ENCODE measurements at regions not wholly inside any gene's neighbourhood (a gene's known extent, or its start where the extent isn't known, plus 50 kb on each side); places are given as distances from the start of the nearest gene placed in this dataset.

DNA sequence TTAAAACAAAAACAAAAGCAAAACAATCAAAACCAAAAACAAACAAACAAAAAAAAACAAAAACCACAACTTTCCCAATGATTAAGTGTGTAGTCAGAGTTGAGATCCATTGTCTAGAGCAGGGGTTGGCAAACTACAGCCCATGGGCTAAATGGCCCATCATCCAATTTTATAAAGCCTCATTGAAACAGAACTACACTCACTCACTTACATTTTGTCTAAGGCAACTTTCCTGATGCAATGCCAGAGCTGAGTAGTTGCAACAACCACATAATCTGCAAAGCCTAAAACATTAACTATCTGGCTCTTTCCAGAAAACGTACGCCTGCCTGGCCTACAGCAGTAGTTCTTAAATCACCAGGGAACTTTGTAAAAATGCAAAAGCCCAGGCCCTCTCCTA is 124.1 kb downstream of the SOX9 start:
- Mint-ChIP-seq H3K4me3 (no peak overlapping the region), H3K36me3 (ENCODE audit: low read depth) (no peaks in the 10 kb centered on the region), H3K27ac (no peak overlapping the region), H3K27me3 (ENCODE audit: insufficient read depth) (peaks cover 69% of the 10 kb centered on the region), H3K4me1 (no peaks in the 10 kb centered on the region), H3K9me3 (peaks cover 2% of the 10 kb centered on the region)
- Histone ChIP-seq H3K27me3 (ENCODE audit: control insufficient read depth, insufficient read depth, low read length, poor library complexity, severe bottlenecking) (peaks cover 9% of the 10 kb centered on the region), H3K4me1 (ENCODE audit: control insufficient read depth, insufficient read depth, low read length) (no peaks in the 10 kb centered on the region), H3K9me3 (ENCODE audit: control insufficient read depth, low read length) (no peaks in the 10 kb centered on the region), H3K27ac (ENCODE audit: low read depth, low read length) (no peak overlapping the region), H3K36me3 (ENCODE audit: control insufficient read depth, insufficient read depth, low read length) (no peaks in the 10 kb centered on the region), H3K9ac (ENCODE audit: extremely low read depth, low read length, poor library complexity, severe bottlenecking) (no peak overlapping the region), H3K4me3 (ENCODE audit: low read length) (no peak overlapping the region)
- no peak for DNase-seq
- WGBS, 2 experiments (ENCODE audit: insufficient coverage in 1 of 2, insufficient read length in 1 of 2) = 89 to 96% methylated on average over 2 of the region's 2 CpGs
- TF ChIP-seq CTCF (conservative IDR thresholded peaks at IDR 0.05) = no peak

DNA sequence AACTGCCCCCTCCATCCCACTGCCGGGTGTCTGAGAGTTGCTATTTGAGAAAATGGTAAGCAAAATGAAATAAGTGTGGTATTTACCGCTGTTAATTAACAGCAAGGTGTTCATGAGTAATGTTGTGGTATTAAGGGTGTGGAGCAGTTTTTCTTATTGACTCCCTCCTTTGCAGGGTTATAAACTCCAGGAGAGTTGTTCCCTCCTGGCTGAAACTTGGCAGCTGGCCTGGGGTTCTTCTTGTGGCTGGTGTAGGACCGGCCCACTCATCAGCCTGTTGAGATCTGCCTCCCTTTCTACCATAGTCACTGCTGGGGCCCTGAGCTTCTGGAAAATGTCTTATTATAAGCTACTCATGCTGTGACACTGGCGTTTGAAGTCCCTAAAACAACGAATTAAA is 128.6 kb downstream of the SOX9 start:
- WGBS, 2 experiments (ENCODE audit: insufficient coverage in 1 of 2, insufficient read length in 1 of 2) = 83 to 87% methylated on average over 2 to 5 of the region's 5 CpGs
- peaks cover 13% of the 10 kb centered on the region for H3K4me1 Mint-ChIP-seq

GRCh38 chr17:72250206-72250605 is 129.4 kb downstream of the SOX9 start:
- peaks cover 19% of the 10 kb centered on the region for H3K27me3 ChIP-seq (ENCODE audit: control insufficient read depth, insufficient read depth, low read length, poor library complexity, severe bottlenecking)
- Mint-ChIP-seq H3K36me3 (ENCODE audit: low read depth) (no peaks in the 10 kb centered on the region), H3K4me3 (no peak overlapping the region), H3K27ac (no peak overlapping the region), H3K4me1 (peaks cover 13% of the 10 kb centered on the region), H3K9me3 (peaks cover 8% of the 10 kb centered on the region), H3K27me3 (ENCODE audit: insufficient read depth) (peaks cover 78% of the 10 kb centered on the region)
- no peak for TF ChIP-seq CTCF (conservative IDR thresholded peaks at IDR 0.05)
- H3K9me3 ChIP-seq (ENCODE audit: control insufficient read depth, low read length) = no peaks in the 10 kb centered on the region
- H3K4me1 ChIP-seq (ENCODE audit: control insufficient read depth, insufficient read depth, low read length) = no peaks in the 10 kb centered on the region
- 63 to 100% methylated on average over 1 of the region's 1 CpG for WGBS, 2 experiments (ENCODE audit: insufficient coverage in 1 of 2, insufficient read length in 1 of 2)
- no peak overlapping the region for H3K27ac ChIP-seq (ENCODE audit: low read depth, low read length)
- no peak overlapping the region for H3K9ac ChIP-seq (ENCODE audit: extremely low read depth, low read length, poor library complexity, severe bottlenecking)
- no peaks in the 10 kb centered on the region for H3K36me3 ChIP-seq (ENCODE audit: control insufficient read depth, insufficient read depth, low read length)
- H3K4me3 ChIP-seq (ENCODE audit: low read length) = no peak overlapping the region
- no peak for DNase-seq

More for the DNA sequence above, 128.6 kb downstream of the SOX9 start:
- no peak for DNase-seq
- Mint-ChIP-seq H3K27me3 (ENCODE audit: insufficient read depth) (peaks cover 72% of the 10 kb centered on the region), H3K4me3 (no peak overlapping the region), H3K27ac (no peak overlapping the region), H3K36me3 (ENCODE audit: low read depth) (no peaks in the 10 kb centered on the region), H3K9me3 (peaks cover 7% of the 10 kb centered on the region)
- no peaks in the 10 kb centered on the region for H3K4me1 ChIP-seq (ENCODE audit: control insufficient read depth, insufficient read depth, low read length)
- H3K36me3 ChIP-seq (ENCODE audit: control insufficient read depth, insufficient read depth, low read length) = no peaks in the 10 kb centered on the region
- H3K27me3 ChIP-seq (ENCODE audit: control insufficient read depth, insufficient read depth, low read length, poor library complexity, severe bottlenecking) = peaks cover 19% of the 10 kb centered on the region
- H3K4me3 ChIP-seq (ENCODE audit: low read length) = no peak overlapping the region
- H3K9me3 ChIP-seq (ENCODE audit: control insufficient read depth, low read length) = no peaks in the 10 kb centered on the region
- TF ChIP-seq CTCF (conservative IDR thresholded peaks at IDR 0.05) = no peak
- no peak overlapping the region for H3K27ac ChIP-seq (ENCODE audit: low read depth, low read length)
- no peak overlapping the region for H3K9ac ChIP-seq (ENCODE audit: extremely low read depth, low read length, poor library complexity, severe bottlenecking)

All from endodermal cell (in vitro differentiated cells).